ENCODE measurements at regions not wholly inside any gene's neighbourhood (a gene's known extent, or its start where the extent isn't known, plus 50 kb on each side); places are given as distances from the start of the nearest gene placed in this dataset.

DNA sequence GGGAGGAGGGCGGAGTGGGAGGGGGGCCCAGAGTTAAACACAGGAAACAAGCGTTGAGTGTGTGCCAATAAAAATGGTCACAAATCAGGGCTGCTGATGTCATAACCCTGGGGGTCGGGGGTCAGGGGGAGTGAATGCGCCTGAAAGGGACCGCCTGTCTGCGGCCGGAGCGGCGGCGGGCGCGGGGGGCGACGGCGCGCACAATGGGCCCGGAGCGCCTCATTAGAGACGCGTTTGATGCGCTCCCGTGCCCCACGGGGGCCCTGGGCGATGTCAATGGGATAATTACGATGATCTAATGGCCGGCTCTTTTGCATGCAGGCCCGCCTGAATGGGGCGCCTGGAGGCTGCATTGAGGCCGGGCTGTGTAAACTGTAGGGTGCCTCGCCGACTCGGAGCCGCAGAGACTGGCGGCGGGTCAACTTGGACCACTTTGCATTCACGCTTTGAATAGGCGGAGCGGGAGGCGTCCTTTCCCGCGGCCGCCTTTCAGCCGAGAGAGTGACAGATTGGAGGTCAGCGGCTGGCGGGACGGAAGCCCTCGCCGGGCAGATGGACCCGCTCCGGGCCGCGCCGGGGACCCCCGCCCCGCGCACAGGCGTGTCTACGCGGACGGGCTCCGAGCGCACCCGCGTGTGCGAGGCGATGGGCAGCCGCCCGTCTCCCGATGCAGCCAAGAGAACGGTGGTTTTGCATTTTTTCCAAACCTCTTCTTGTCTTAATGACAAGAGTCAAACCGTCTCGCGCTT, 296.1 kb downstream of the TFAP2C start:
- TF ChIP-seq POLR2A (IDR thresholded peaks at IDR 0.05): no peak
- TF ChIP-seq, protein P1, sequence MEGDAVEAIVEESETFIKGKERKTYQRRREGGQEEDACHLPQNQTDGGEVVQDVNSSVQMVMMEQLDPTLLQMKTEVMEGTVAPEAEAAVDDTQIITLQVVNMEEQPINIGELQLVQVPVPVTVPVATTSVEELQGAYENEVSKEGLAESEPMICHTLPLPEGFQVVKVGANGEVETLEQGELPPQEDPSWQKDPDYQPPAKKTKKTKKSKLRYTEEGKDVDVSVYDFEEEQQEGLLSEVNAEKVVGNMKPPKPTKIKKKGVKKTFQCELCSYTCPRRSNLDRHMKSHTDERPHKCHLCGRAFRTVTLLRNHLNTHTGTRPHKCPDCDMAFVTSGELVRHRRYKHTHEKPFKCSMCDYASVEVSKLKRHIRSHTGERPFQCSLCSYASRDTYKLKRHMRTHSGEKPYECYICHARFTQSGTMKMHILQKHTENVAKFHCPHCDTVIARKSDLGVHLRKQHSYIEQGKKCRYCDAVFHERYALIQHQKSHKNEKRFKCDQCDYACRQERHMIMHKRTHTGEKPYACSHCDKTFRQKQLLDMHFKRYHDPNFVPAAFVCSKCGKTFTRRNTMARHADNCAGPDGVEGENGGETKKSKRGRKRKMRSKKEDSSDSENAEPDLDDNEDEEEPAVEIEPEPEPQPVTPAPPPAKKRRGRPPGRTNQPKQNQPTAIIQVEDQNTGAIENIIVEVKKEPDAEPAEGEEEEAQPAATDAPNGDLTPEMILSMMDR (IDR thresholded peaks at IDR 0.05): no peak
